Middle frontal gyrus (tissue), 1 donor: ENCODE measurements at regions not wholly inside any gene's neighbourhood (a gene's known extent, or its start where the extent isn't known, plus 50 kb on each side); places are given as distances from the start of the nearest gene placed in this dataset.

Source experiments
- DNase-seq: peaks from one replicate; pipeline ENCODE4 v3.0.0-alpha.2; 2015; ENCODE audit warnings: low spot score; ENCODE audit errors: extremely low spot score

DNA sequence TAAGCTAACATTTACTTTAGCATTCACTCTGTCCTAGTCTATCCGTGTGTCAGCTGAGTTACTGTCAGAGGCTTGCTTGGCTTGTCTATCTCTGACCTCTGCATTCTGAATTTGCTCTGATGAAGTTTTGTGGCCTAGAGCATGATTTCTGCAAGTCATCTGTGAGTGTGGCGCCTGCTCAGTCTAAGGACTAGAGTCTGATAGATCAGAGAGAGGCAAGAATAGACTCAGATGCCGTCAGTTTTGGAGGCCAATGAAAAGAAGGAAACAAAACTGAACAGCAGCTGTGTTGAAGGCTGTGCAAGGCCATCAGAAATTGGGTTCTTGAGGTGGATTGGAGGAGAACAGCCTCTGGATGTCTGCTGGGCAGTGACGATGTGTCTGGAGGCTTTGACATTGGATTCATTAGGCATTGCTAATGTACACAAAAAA, 573.1 kb downstream of the USP25 start:
- DNase-seq: no peak

DNA sequence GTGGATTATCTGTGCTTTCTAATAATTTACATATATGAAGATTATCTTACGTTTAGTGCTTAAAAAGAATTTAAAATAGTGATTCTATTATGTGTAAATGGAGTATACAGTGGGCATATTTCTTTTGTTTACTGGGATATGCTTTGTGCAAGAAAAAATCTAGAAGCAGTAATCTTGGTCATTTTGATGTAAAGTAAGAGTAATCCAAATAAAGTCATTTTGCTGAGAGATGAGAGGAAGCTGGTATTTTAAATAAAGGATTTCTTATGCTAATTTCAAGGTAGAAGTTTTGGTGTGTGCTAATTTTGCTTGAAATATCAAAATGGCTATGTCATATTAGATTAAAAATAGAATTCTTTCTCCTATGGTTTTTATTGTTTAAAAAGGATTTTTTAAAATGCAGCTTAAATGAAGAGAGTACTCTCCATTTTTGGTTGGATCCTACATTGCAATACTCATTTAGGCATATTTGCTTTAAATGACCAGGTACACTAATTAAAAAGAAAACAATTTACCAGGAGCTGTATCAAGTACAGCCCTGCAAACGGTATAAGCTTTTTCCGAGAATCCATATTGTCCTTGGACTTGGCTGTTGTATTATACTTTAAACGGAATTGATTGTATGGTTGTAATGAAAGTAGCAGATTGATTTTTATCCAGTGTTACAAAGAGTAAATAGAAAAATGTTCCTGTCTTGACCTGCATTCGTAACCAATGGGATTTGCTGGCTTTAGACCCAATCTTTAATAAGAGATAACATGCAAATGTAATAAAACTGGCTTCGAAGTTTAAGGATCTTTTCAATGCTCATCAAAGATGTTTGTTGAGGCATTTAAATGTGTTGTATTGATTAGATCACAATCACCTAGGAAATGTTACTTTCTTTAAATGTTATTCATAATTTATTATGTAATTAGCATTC, 574.7 kb downstream of the USP25 start:
- DNase-seq: no peak

DNA sequence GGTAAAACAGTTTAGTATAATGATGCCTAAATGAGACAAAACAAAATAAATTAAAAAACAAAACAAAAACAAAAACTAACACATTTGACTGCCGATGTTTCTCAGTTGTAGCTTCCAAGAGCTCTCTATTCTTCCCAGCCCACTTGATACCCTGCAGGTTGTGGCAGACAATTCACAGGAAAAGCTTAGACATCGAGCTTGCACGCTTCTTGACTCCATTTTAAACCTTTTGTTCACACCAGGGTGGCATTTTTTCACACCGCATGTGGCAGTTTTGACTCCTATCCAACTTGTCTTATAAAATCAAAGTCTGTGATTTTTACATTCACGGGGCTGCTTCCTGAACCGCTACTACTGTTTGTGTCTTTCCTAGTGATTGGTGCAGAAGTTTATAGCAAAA, 575.9 kb downstream of the USP25 start:
- DNase-seq: no peak

DNA sequence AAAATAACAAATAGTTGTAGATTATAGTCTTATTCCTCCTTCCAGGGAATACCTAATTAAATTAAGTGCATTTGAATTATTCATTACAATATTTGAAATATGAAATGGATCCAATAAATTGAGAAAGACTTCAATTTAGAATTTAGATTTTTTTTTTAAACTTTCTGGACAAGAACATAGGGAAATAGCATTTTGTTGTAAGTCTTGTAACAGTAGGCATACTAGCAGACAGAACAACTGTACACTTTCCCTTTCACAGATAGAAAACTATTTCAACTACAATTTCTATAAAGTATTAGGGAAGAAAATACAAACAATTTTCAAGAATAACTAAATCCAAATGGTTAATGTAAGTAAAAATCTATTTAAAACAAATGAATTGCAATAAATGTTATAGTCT, 577.5 kb downstream of the USP25 start:
- DNase-seq: no peak

DNA sequence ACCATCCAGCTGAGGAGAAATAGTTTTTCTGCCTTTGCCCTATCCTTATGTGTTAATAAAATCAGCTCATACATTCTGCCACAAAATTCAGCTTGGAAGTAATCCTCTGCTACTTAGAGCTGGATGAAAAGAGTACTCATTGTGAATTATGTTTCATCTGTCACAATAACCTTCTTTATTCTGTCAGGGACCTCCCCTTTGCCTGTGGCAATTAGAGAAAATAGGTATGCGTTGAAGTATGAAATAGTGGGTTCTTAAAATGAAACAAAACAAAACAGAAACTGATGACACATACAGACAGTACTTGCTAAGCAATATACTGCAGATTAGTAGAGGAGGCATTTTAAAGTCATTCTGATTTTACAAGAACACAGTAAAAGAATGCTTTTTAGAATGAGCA, 578.5 kb downstream of the USP25 start:
- DNase-seq: no peak

DNA sequence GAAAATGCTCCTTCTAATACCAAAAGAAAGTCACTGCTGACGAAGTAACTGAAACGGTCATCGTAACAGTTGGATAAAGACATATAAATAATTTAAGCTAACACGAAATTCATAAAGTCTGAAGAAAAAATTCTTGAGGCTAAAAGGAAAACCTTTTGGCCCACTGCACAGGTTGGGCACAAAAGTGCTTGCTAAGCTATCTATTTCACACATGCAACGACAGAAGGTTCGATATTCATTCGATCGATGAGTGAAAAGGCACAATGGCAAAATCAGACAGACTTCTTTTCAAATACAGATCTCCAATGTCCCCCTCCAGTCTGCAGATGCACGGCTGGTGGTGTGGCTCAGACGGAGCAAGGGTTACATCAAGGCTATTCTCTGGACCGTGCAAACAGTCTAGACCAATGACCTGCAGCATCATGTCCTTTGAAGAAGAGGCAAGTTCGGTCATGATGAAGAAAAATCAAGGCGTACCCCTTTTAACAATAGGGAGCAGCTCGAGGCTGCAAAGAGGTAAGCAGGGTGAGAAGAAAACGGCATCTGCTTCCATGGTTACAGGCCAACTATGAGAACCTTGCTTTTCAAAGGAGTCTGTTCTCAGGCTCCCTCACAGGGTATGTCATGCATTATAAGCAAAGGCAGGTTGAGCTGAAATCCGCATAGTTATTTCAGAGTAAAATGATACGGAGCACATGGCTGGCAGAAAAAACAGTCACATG, 579.6 kb downstream of the USP25 start:
- DNase-seq: no peak

DNA sequence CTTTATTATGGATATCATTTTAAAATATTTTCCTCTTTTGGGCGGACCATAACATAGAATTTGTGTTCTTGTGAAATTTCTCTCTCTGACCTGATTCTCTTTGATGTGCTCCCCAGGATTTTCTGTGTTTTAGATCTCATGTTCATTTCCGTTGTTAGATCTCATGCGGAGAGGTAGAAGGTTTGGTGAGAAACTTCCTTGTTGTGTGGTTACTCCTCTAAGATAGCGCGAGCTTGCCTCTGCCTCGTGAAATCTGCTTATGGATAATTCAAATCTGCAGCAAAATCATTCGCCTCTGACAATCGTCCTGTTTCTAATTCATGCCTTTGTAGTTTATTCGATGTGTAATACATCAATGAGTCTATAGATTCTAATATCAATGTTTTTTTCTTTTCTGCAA, 580.4 kb downstream of the USP25 start:
- DNase-seq: no peak

DNA sequence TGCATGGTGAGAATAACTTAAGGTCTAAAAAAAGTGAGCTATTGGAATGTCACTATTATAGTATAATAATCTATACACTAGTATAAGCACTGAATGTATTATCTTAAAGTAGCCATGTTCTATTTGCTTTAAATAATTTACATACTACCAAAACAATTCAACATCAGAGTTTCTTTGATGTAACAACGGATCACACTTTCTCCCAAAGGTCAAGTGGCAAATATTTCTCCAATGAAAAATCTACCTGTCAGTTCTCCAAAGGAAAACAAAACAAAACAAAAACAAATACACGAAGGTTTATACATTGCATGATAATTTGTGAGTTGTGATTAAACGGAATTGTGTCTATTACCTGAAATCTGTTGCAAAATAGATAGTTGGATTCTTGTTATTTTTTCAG, 581.4 kb downstream of the USP25 start:
- no peak for DNase-seq

DNA sequence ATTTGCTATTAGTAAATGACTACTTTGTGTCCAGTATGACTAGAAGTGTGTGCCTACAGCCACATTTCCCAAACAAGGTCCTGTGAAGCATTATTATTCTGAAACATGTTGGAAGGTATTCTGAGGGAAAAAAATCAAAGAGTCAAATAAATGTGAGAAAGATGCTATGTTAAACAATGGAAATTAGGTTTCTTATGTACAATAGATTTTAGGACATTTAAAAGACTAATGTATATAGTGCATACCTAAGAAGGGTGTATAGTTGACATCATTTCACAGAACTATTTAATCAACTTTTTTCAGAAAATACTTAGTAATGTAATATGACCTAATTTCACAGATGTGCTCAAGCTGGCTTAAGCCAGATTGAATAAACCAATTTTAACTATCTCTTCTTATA, 582.5 kb downstream of the USP25 start:
- no peak for DNase-seq

DNA sequence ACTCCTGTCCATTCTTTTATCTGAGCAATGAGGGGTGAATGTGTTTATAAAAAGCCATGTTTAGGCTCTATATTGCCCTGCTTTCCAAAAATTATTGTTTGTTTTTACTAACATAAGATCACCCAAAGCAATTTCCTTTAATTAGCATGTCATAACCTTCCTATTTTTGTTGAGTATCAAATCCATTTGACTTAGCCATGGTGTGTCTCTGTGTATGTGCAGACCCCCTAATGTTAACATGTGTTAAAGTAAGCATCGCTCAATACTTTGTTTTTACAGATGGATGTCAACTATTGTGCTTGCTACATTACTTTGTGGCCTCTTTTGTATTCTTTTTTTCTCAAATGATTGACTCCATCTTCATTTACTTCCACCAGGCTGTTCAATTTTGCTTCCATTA, 585.4 kb downstream of the USP25 start:
- no peak for DNase-seq

DNA sequence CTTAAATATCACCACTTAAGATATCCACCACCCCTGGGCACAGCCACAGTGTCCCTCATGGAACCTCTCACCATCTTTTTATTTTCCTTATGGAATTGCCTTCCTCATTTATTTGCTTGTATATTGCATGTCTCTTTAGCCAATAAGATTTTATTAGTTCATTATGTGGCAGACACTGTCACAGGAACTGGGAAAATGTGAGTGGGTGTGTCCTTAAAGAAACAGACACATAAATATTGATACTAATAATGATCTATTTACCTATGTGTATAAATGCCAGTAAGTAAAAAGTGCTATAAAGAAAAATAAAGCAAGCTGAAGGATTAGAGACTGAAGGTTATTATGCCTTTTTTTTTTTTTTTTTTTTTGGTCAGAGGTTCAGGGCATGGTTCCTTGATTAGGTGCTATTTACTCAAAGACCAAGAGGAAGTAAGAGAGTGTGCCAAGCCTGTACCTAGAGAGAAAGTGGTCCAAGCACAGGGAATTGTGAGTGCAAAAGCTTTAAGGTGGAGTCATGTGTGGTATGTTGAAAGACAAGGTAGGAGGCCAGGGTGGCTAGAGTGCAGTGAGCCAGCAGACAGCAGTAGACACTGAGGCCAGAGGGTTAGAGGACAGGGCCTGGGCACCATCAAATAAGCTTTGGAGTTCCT, 589.0 kb downstream of the USP25 start:
- DNase-seq: no peak

DNA sequence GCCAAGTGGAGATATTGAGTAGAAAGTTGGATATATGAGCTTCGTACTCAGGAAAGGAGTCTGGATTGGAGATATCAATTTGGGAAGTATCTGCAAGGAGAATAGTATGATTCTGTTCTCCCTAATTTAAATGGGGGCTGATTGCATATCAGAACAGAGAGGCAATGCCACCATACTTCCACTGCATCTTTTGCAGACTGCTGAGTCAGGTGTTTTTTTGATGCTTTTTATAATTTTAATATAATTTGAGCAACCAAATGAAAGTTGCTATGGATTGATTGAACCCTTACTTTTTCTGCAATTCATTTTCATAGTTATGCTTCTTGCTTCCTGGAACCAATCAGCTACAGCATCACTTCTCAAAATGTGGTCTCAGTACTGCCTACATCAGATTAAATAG, 590.3 kb downstream of the USP25 start:
- DNase-seq: no peak

DNA sequence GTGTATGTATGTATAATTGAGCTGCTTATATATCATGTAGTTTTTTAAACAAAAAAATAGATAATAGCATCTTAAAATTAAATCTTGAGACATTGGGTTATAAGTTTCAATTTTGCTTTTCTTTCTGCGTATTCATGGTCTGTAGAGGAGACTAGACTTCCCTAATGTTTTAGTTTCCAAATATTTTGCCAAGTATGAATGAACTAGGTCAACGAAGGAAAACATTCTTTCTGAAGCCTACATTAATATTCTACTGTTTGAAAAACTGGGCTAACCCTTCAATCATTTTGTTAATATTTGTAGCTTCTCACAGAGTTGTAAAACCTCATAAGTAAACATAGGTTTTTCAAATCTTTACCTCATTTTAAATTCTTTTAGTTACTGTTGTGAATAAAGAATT, 592.7 kb downstream of the USP25 start:
- DNase-seq: no peak

DNA sequence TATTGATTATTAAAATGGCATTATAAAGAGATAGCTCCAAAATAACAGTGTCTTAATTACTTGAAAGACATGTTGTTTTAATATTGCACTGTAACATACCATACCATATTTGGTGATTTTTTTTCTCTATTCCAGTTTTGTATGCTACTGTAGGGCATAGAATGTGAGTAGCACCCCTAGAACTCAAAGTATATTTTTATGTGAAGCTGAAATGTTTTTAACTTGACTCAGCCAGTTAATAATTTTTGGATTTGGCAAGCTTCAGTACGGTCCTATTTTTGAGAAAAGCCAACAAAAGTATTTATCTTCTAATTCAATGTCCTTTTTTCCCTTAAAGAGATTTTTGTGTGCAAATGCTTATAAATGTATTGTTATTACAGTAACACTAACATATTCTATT, 593.8 kb downstream of the USP25 start:
- no peak for DNase-seq

DNA sequence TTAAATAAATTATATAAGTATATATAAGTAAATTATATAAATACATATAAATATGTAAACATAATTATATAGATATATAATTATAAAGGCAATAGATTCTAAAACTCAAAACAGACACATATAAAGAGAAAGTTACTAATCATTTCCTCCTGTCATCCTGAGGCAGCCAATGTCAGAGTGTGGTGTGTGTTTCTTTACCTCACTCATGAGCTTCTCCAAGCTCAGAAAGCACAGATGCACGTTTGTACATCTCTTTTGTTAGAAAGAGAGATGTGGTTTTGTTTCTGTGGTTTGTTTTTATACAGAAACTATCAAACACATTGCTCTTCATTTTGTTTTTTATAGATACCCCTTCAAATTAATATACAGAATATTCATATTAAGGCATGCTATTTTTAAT, 594.8 kb downstream of the USP25 start:
- DNase-seq: no peak

DNA sequence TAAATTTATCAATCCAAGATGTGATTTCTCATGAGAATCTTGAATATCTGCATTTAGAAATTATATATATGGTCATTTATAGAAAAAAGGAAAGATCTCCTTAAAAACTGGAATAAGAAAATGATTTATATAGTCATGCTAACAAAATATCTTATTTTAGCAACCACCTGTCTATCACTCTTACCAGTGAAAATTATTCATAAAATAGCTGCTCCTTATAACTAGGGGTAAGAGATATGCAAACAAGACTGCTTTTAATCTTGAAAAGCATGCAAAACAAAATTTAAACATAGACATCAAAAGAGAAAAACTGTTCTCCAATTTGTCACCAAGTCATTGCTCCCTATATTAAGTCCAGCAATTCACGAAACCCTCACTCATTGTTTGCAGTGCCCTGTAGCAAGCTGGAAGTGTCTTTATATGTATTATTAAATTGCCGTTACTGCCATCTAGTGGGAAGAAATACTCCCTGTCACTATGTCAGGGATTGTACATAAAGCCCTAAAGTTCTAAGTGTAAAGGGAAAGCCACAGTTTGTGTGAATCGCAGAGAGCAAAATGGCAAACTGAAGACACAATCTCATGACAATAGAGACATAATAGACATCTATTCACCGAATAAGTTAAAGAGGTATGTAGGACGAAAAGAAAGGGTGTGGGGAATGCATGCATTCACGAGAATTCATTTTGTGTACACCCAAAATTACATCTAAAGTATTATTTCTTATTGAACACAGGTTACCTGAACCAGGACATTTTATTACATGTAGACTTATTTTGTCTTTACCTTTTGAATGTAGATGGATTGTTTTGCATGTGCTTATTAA, 600.5 kb downstream of the USP25 start:
- DNase-seq: peak; percentile 78

DNA sequence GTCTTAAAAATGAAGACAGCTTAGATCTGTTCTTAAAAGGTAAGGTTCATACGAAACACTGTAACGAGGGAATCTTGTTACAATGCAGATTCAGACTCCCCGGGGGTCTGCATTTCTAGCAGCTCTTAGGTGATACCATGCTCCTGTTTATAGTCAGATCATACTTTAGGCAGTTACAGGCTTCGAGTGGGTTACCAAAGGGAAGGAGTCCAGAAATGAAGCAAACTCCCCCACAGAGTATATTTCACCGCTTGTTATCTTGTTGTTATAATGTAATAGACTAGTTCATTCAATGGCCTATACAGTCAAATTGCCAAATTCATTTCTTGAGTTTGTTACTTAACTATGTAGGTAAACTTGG, 601.1 kb downstream of the USP25 start:
- no peak for DNase-seq

DNA sequence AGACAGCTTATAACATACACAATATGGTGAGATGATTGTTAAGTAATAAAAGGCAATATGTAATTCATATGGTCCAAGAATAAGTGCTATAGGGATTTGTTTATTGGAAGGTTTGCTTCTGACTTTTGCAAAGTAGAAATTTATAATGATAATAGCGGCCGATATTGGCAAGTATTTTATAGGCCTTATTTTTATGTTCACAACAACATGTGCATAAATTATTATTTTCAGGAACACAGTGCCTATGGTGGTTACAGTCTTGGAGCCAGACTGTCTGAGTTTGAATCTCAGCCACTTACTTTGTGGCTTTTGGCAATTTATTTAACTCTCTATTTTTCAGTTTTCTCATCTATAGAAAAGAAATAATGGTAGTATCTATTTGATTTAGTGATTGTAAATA, 607.5 kb downstream of the USP25 start:
- no peak for DNase-seq

DNA sequence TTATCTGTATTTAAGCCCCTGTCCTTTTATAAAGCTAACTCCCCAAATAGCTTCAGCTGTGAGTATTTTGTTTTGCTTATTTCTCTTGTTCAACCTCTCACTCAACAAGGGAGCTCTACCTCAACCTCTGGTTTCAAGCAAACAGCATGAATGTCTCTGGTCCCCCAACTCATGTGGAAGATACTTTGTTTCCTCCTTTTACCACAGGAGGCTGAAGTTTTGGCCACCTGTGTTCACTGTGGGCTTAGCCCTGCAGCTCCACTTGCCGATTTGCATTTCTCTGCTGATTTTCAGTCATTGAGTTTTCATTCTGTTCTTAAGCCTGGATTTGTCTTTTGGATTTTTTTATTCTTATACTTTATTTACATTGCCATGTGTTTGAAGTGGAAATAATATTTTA, 613.1 kb downstream of the USP25 start:
- DNase-seq: no peak

DNA sequence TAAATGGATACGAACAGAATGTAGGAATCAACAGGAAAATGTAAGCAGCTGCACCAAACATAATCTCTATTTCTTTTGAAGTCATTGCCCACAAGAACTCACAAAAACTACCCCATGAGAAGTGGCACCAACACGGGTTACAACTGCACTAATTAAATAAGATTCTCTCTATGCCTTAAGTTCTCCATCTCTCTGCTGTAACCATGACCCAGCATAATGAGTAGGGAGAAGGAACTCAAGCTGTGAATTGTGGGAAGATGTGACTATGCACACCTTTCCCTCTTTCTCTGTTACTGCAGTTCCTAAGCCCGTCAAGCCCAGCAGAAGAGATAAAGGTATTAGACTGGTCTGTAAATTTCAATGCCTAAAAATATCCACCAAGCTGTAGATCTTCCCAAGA, 614.0 kb downstream of the USP25 start:
- no peak for DNase-seq

DNA sequence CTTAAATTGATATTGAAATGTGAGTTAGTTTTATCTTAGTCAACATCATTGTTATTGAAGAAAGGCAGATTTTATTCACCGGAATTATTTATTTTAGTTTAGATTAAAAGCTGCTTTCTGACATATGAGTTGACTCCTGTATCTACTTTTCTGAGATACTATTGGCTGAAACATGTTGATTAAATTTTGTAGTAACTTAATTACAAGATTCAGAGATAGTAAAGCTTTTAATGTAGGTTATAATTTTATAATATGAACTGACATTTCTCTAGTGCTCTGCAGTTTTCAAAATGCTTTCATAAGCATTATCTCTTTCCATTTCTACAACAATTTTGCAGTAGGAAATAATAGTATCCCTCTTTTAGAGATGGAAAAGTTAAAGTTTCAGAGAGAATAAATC, 616.0 kb downstream of the USP25 start:
- DNase-seq: no peak

DNA sequence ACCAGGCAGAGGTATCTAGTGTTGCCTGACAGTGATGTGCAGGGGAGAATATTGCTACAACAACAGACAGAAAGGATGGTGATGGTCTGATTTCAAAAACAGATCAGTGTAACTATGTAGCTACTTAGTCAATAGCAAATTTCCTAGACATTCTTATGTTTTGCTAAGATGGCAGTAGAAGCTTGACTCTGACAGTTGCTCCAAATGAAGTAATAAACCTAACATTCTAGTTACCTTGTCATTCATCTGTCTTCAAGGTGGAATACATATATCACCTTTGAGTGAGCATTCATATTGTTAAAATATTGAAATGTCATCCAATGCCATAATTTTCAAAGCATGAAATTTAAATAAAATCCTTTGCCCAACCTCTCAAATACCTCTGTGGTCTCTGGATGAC, 617.4 kb downstream of the USP25 start:
- DNase-seq: no peak
